ENCODE measurements at regions not wholly inside any gene's neighbourhood (a gene's known extent, or its start where the extent isn't known, plus 50 kb on each side); places are given as distances from the start of the nearest gene placed in this dataset.

GRCh38 chr4:179872755-179873154 lies 2370.4 kb upstream of the TENM3 start:
- no peaks in the 10 kb centered on the region for H3K36me3 ChIP-seq
- H3K9me3 ChIP-seq = no peaks in the 10 kb centered on the region
- no peaks in the 10 kb centered on the region for H3K4me1 ChIP-seq
- no peak overlapping the region for H3K27ac ChIP-seq
- no peaks in the 10 kb centered on the region for H3K27me3 ChIP-seq
- no peak for DNase-seq (ENCODE audit: extremely low spot score in 2 of 2)
- intact Hi-C loops (cut with DNase I) = no loop called here
- TF ChIP-seq POLR2AphosphoS5 (IDR thresholded peaks at IDR 0.05; ENCODE audit: insufficient read depth in 1 of 2, low read depth in 1 of 2) (no peak), POLR2A (IDR thresholded peaks at IDR 0.05) (no peak)
- no peak overlapping the region for H3K4me3 ChIP-seq

- no peak for DNase-seq (ENCODE audit: extremely low spot score in 2 of 2)
- intact Hi-C loops (cut with DNase I) = no loop called here
These were observed 2362.4 kb upstream of the TENM3 start for GRCh38 chr4:179880756-179881155.

GRCh38 chr4:179894066-179894778 lies 2349.0 kb upstream of the TENM3 start:
- Histone ChIP-seq H3K27ac (no peak overlapping the region), H3K27me3 (no peaks in the 10 kb centered on the region), H3K36me3 (no peaks in the 10 kb centered on the region), H3K4me1 (no peaks in the 10 kb centered on the region), H3K9me3 (no peaks in the 10 kb centered on the region), H3K4me3 (no peak overlapping the region)
- TF ChIP-seq CTCF (IDR thresholded peaks at IDR 0.05) = no peak
- TF ChIP-seq POLR2AphosphoS5 (IDR thresholded peaks at IDR 0.05; ENCODE audit: insufficient read depth in 1 of 2, low read depth in 1 of 2) = no peak
- no peak for TF ChIP-seq POLR2A (IDR thresholded peaks at IDR 0.05)
- intact Hi-C loops (cut with DNase I) = no loop called here
- DNase-seq (ENCODE audit: extremely low spot score in 2 of 2) = no peak

More at GRCh38 chr4:179880756-179881155, 2362.4 kb upstream of the TENM3 start:
- Histone ChIP-seq H3K9me3 (no peaks in the 10 kb centered on the region), H3K4me3 (no peak overlapping the region), H3K36me3 (no peaks in the 10 kb centered on the region), H3K27ac (no peak overlapping the region), H3K4me1 (no peaks in the 10 kb centered on the region), H3K27me3 (no peaks in the 10 kb centered on the region)
- TF ChIP-seq POLR2A (IDR thresholded peaks at IDR 0.05) (no peak), CTCF (IDR thresholded peaks at IDR 0.05) (no peak), POLR2AphosphoS5 (IDR thresholded peaks at IDR 0.05; ENCODE audit: insufficient read depth in 1 of 2, low read depth in 1 of 2) (no peak)

GRCh38 chr4:179919587-179919986 lies 2323.6 kb upstream of the TENM3 start:
- H3K4me1 ChIP-seq = no peaks in the 10 kb centered on the region
- TF ChIP-seq CTCF (IDR thresholded peaks at IDR 0.05) (no peak), POLR2A (IDR thresholded peaks at IDR 0.05) (no peak), POLR2AphosphoS5 (IDR thresholded peaks at IDR 0.05; ENCODE audit: insufficient read depth in 1 of 2, low read depth in 1 of 2) (no peak)
- no peaks in the 10 kb centered on the region for H3K27me3 ChIP-seq
- H3K9me3 ChIP-seq = no peaks in the 10 kb centered on the region
- no peaks in the 10 kb centered on the region for H3K36me3 ChIP-seq
- no peak for DNase-seq (ENCODE audit: extremely low spot score in 2 of 2)
- intact Hi-C loops (cut with DNase I) = no loop called here
- no peak overlapping the region for H3K27ac ChIP-seq
- no peak overlapping the region for H3K4me3 ChIP-seq

GRCh38 chr4:179927473-179927872 lies 2315.7 kb upstream of the TENM3 start:
- intact Hi-C loops (cut with DNase I) = no loop called here
- no peak overlapping the region for H3K4me3 ChIP-seq

More at GRCh38 chr4:179927473-179927872, 2315.7 kb upstream of the TENM3 start:
- Histone ChIP-seq H3K27ac (no peak overlapping the region), H3K9me3 (no peaks in the 10 kb centered on the region), H3K36me3 (no peaks in the 10 kb centered on the region), H3K4me1 (no peaks in the 10 kb centered on the region), H3K27me3 (no peaks in the 10 kb centered on the region)
- DNase-seq (ENCODE audit: extremely low spot score in 2 of 2) = no peak
- TF ChIP-seq POLR2AphosphoS5 (IDR thresholded peaks at IDR 0.05; ENCODE audit: insufficient read depth in 1 of 2, low read depth in 1 of 2) (no peak), POLR2A (IDR thresholded peaks at IDR 0.05) (no peak), CTCF (IDR thresholded peaks at IDR 0.05) (no peak)

All from vagina (tissue), 2 donors.